ENCODE measurements at regions not wholly inside any gene's neighbourhood (a gene's known extent, or its start where the extent isn't known, plus 50 kb on each side); places are given as distances from the start of the nearest gene placed in this dataset.

- TF ChIP-seq ZNF274 (IDR thresholded peaks at IDR 0.05; ENCODE audit: borderline replicate concordance, low read depth, low read length) = no peak
- TF ChIP-seq, protein P1, sequence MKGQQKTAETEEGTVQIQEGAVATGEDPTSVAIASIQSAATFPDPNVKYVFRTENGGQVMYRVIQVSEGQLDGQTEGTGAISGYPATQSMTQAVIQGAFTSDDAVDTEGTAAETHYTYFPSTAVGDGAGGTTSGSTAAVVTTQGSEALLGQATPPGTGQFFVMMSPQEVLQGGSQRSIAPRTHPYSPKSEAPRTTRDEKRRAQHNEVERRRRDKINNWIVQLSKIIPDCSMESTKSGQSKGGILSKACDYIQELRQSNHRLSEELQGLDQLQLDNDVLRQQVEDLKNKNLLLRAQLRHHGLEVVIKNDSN (CRISPR knock-in tag; IDR thresholded peaks at IDR 0.05) = no peak
Observed at GRCh38 chr7:35422715-35423114, 168.8 kb upstream of the TBX20 start.
